Stimulated activated CD4-positive, alpha-beta T cell treated with anti-CD3 and anti-CD28 coated beads, Interleukin-15, amount 100 ng/mL, for 48 hours (primary cell): ENCODE measurements at regions not wholly inside any gene's neighbourhood (a gene's known extent, or its start where the extent isn't known, plus 50 kb on each side); places are given as distances from the start of the nearest gene placed in this dataset.

Experiments used
- DNase-seq, 2 donors: peaks; one replicate each; pipeline ENCODE4 v3.0.0-alpha.2; 2020; ENCODE audit warnings: low read depth in 2 of 2

- DNase-seq = no peak
Measured at GRCh38 chr2:6605836-6606505, 259.7 kb downstream of the CMPK2 start.

- no peak for DNase-seq
Measured at GRCh38 chr2:6617794-6618193, 247.9 kb downstream of the CMPK2 start.

- DNase-seq = no peak
Measured at GRCh38 chr2:6618201-6618600, 247.5 kb downstream of the CMPK2 start.

GRCh38 chr2:6623746-6624145, 242.0 kb downstream of the CMPK2 start:
- DNase-seq = no peak

GRCh38 chr2:6626401-6627012, 239.2 kb downstream of the CMPK2 start:
- DNase-seq = no peak

- DNase-seq = no peak
Measured at GRCh38 chr2:6627316-6627715, 238.4 kb downstream of the CMPK2 start.

- DNase-seq = no peak
Measured at GRCh38 chr2:6630209-6630608, 235.5 kb downstream of the CMPK2 start.

GRCh38 chr2:6635296-6635695, 230.4 kb downstream of the CMPK2 start:
- no peak for DNase-seq

- DNase-seq = no peak
Measured at GRCh38 chr2:6637330-6637729, 228.4 kb downstream of the CMPK2 start.

- no peak for DNase-seq
Measured at GRCh38 chr2:6639929-6640620, 225.6 kb downstream of the CMPK2 start.

- no peak for DNase-seq
Measured at GRCh38 chr2:6640621-6641015, 225.1 kb downstream of the CMPK2 start.

GRCh38 chr2:6641956-6642355, 223.8 kb downstream of the CMPK2 start:
- no peak for DNase-seq

- DNase-seq = no peak
Measured at GRCh38 chr2:6644261-6644660, 221.4 kb downstream of the CMPK2 start.

GRCh38 chr2:6645004-6645403, 220.7 kb downstream of the CMPK2 start:
- DNase-seq = no peak

- DNase-seq = no peak
Measured at GRCh38 chr2:6645672-6646071, 220.0 kb downstream of the CMPK2 start.

- no peak for DNase-seq
Measured at GRCh38 chr2:6647046-6647445, 218.7 kb downstream of the CMPK2 start.

GRCh38 chr2:6648596-6649247, 217.0 kb downstream of the CMPK2 start:
- no peak for DNase-seq

GRCh38 chr2:6650311-6650710, 215.4 kb downstream of the CMPK2 start:
- no peak for DNase-seq

GRCh38 chr2:6652251-6652650, 213.5 kb downstream of the CMPK2 start:
- DNase-seq = no peak

GRCh38 chr2:6653281-6653750, 212.4 kb downstream of the CMPK2 start:
- no peak for DNase-seq

GRCh38 chr2:6654279-6654678, 211.4 kb downstream of the CMPK2 start:
- DNase-seq = no peak

- DNase-seq = no peak
Measured at GRCh38 chr2:6656633-6657032, 209.1 kb downstream of the CMPK2 start.

- no peak for DNase-seq
Measured at GRCh38 chr2:6657136-6657535, 208.6 kb downstream of the CMPK2 start.
